Upper lobe of right lung (tissue), 1 donor: ENCODE measurements at regions not wholly inside any gene's neighbourhood (a gene's known extent, or its start where the extent isn't known, plus 50 kb on each side); places are given as distances from the start of the nearest gene placed in this dataset.
A peak's percentile ranks its signal among the peaks of the same experiment; 100 is the strongest.

Experiments used
- ATAC-seq: fragments of 200-7000 bp; cut with Tn5 transposase; one replicate; pipeline ENCODE4 v1.9.1; 2020; ENCODE audit warnings: mild to moderate bottlenecking, moderate library complexity
- DNase-seq: peaks from one replicate; pipeline ENCODE4 v3.0.0-alpha.2; 2020
- H3K27ac ChIP-seq: fragments of 200-600 bp; one replicate; pipeline ENCODE4 v1.8.0; 2022
- H3K27me3 ChIP-seq: fragments of 200-600 bp; one replicate; pipeline ENCODE4 v1.8.0; 2022; ENCODE audit warnings: mild to moderate bottlenecking
- H3K36me3 ChIP-seq: fragments of 200-600 bp; one replicate; pipeline ENCODE4 v1.8.0; 2022
- H3K4me1 ChIP-seq: fragments of 200-600 bp; one replicate; pipeline ENCODE4 v1.8.0; 2022
- H3K4me3 ChIP-seq: fragments of 200-600 bp; one replicate; pipeline ENCODE4 v1.8.0; 2022; ENCODE audit warnings: mild to moderate bottlenecking
- H3K9me3 ChIP-seq: fragments of 200-600 bp; one replicate; pipeline ENCODE4 v1.8.0; 2022
- intact Hi-C: fragments of 100-400 bp; cut with DNase I; formaldehyde crosslinking; loops from one replicate; pipeline ENCODE4 v1.11.0; 2022
- TF ChIP-seq, protein P1 (sequence below): fragments of 200-600 bp; IDR thresholded peaks from one replicate; pipeline ENCODE4 v1.8.0; 2022; ENCODE audit warnings: antibody characterized with exemption
- donor health status: DM: no; HTN: yes; CAD: no; lungs with severe emphysema.

DNA sequence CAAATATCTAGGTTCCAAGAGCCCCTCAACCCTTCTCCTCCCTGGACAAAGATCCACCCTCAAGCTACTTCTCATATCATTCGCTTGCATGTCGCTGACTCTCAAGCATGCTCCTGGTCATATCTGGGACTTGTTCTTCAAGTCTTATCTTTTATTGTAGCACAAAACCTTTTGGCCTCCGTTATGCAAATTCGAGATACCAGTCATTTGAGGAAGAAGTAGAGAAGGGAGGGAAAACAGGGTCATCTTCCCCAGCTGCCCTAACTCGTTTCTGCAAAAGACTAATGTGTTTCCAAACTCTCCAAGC lies 63.8 kb upstream of the ETS2 start:
- H3K27me3 ChIP-seq, result no peaks in the 10 kb centered on the region
- no peaks in the 10 kb centered on the region for H3K4me1 ChIP-seq
- TF ChIP-seq, protein P1, sequence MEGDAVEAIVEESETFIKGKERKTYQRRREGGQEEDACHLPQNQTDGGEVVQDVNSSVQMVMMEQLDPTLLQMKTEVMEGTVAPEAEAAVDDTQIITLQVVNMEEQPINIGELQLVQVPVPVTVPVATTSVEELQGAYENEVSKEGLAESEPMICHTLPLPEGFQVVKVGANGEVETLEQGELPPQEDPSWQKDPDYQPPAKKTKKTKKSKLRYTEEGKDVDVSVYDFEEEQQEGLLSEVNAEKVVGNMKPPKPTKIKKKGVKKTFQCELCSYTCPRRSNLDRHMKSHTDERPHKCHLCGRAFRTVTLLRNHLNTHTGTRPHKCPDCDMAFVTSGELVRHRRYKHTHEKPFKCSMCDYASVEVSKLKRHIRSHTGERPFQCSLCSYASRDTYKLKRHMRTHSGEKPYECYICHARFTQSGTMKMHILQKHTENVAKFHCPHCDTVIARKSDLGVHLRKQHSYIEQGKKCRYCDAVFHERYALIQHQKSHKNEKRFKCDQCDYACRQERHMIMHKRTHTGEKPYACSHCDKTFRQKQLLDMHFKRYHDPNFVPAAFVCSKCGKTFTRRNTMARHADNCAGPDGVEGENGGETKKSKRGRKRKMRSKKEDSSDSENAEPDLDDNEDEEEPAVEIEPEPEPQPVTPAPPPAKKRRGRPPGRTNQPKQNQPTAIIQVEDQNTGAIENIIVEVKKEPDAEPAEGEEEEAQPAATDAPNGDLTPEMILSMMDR, result no peak
- H3K9me3 ChIP-seq, result no peaks in the 10 kb centered on the region
- no peak overlapping the region for H3K27ac ChIP-seq
- intact Hi-C loops, result no loop called here
- H3K4me3 ChIP-seq, result no peak overlapping the region
- ATAC-seq (no peak), DNase-seq (no peak)
- no peaks in the 10 kb centered on the region for H3K36me3 ChIP-seq

DNA sequence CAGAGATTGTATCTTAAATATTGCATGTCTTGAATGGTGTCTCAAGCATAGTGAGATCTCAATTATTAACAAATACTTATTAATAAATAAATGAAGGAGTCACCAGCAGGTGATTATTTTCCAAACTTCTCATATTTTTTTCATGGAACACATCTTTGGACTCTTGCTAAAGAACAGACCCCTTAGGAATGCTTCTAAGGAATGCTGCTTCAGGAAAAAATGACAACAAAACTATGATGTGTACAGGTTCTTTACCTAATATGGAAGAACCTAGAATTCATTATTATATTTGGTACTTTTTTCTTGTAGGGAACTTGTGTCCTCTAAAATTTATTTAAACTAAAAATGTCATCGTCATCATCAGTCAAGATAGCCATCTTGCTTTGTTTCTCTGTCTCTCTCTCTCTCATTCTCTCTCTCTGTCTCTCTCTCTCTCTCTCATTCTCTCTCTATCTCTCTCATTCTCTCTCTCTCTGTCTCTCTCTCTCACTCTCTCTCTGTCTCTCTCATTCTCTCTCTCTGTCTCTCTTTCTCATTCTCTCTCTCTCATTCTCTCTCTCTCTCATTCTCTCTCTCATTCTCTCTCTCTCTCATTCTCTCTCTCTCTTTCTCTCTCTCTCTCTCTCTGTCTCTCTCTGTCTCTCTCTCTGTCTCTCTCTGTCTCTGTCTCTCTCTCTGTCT lies 63.0 kb upstream of the ETS2 start:
- DNase-seq (no peak), ATAC-seq (no peak)
- H3K27me3 ChIP-seq, result no peaks in the 10 kb centered on the region
- TF ChIP-seq, protein P1, result no peak
- intact Hi-C loops, result no loop called here
- H3K4me1 ChIP-seq, result no peaks in the 10 kb centered on the region
- no peak overlapping the region for H3K27ac ChIP-seq
- H3K9me3 ChIP-seq, result no peaks in the 10 kb centered on the region
- H3K36me3 ChIP-seq, result no peaks in the 10 kb centered on the region
- H3K4me3 ChIP-seq, result no peak overlapping the region

DNA sequence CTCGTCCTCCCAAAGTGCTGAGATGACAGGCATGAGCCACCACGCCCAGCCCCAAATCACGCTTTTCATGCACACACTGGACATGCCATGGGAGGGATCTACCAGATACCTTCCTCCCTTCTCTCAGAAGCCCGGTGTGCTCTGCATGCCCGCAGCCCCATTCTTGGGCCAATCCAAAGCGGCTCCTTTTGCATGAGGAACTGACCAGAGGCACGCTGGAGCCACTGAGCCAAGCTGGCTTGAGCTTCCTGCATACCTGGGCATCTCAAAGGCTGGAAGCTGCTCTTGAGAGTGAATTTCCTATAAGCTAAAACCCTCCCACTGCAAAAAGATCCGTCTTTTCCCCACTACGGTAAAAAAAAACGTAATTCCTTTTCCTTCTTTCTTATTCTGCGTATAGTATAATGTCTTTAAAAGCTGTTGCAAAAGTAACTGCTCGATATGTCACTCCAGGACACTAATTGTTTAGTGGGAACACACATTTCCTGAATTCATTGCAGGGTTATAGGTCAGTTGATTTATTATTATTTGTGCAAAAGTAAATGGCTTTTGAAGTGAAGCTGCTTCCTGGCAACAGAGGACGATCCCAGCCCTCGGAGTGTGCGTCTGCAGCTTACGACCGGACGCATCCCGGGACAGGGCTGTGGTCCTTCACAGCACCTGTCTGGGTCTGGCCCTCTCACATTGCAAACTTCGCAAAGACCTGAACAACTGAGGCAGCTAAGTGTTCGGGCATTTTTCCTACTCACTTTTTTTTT lies 61.8 kb upstream of the ETS2 start:
- intact Hi-C loops, result no loop called here
- no peaks in the 10 kb centered on the region for H3K27me3 ChIP-seq
- H3K4me3 ChIP-seq, result no peak overlapping the region
- no peaks in the 10 kb centered on the region for H3K36me3 ChIP-seq
- no peaks in the 10 kb centered on the region for H3K4me1 ChIP-seq
- H3K9me3 ChIP-seq, result no peaks in the 10 kb centered on the region
- ATAC-seq (peak; percentile 33), DNase-seq (no peak)
- no peak overlapping the region for H3K27ac ChIP-seq
- TF ChIP-seq, protein P1, result no peak

DNA sequence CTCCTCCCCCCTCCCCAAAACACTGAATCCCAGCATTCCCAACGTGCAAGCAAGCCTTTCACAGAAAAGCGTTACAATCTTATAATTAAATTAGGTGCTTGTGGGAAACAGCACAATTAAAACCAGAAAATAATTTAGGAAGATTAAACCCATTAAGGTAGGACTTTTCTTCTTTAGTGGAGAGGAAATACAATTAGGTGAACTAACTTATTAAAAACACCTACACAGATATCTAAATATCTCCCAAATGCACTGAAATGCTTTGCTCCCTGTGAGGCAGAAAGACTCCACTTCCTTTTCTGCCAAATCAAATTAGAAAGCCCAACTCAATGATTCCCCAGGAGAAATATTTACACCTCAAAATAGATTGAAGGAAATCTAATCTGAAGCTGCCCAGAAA lies 60.9 kb upstream of the ETS2 start:
- Histone ChIP-seq H3K36me3 (no peaks in the 10 kb centered on the region), H3K9me3 (no peaks in the 10 kb centered on the region), H3K27me3 (no peaks in the 10 kb centered on the region), H3K27ac (no peak overlapping the region), H3K4me1 (no peaks in the 10 kb centered on the region), H3K4me3 (no peak overlapping the region)
- intact Hi-C loops, result no loop called here
- ATAC-seq (no peak), DNase-seq (no peak)
- TF ChIP-seq, protein P1, result no peak

DNA sequence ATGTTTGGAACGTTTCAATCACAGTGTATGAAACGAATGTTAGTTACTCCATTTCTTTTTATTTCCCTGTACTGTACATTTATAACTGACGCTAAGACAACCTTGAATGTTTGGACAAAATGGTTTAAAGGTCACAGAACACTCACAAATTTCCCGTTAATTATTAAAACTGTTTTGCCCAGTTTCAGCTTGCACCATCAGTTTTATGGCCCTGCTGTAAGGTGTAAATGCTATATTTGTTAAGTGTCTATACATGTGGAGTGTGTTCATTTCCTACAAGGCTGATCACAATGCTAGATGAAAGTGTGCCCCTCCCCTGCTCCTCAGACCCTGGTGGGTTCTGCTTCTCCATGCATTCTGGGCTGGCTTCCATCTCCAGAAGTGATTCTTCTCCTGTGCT lies 57.9 kb upstream of the ETS2 start:
- Histone ChIP-seq H3K4me3 (no peak overlapping the region), H3K27ac (no peak overlapping the region), H3K4me1 (peaks cover 8% of the 10 kb centered on the region), H3K9me3 (no peaks in the 10 kb centered on the region), H3K36me3 (no peaks in the 10 kb centered on the region), H3K27me3 (no peaks in the 10 kb centered on the region)
- intact Hi-C loops, result no loop called here
- DNase-seq (no peak), ATAC-seq (no peak)
- TF ChIP-seq, protein P1, result no peak
